Loucy (cell line): ENCODE measurements at regions not wholly inside any gene's neighbourhood (a gene's known extent, or its start where the extent isn't known, plus 50 kb on each side); places are given as distances from the start of the nearest gene placed in this dataset.

Experiments used
- CTCF ChIP-seq: fragments of 200-600 bp; sonication (generic); conservative IDR thresholded peaks from 2 replicates; pipeline ENCODE4 v1.5.1; 2014; ENCODE audit warnings: mild to moderate bottlenecking, antibody characterized with exemption, low read length
- EZH2phosphoT487 ChIP-seq: fragments of 200-600 bp; IDR thresholded peaks from 2 replicates; pipeline ENCODE4 v1.6.1; 2018; ENCODE audit warnings: antibody characterized with exemption, mild to moderate bottlenecking, moderate library complexity, borderline replicate concordance

DNA sequence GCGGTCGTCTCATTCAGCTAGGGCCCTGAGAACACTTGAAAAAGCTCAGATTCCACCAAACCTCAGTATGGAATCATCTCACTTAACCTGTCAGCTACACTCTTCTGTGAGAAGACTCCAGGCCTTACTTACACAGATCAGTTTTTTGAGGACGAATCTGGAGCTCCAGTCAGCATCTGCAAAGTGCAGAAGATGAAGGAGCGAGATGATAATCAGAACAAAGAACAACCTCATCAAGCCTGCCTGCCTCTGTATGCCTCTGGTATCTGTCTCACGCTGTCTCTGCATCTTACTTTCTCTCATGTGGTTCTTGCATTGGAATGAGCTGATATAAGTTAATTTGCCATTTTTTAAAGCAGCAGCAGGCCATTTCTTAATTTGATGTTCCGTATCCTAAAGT, 444.1 kb upstream of the LRATD1 start:
- TF ChIP-seq CTCF (no peak), EZH2phosphoT487 (no peak)
